GM21360 (cell line): ENCODE measurements at regions not wholly inside any gene's neighbourhood (a gene's known extent, or its start where the extent isn't known, plus 50 kb on each side); places are given as distances from the start of the nearest gene placed in this dataset.
"Not testable (repeated sequence)": the region's sequence is repeated elsewhere in the genome, so short reads cannot be mapped to it uniquely, and the experiment has no call there.

Source experiments
- ATAC-seq: cut with Tn5 transposase; IDR thresholded peaks from one replicate; pipeline ENCODE4 v1.9.1; 2021; ENCODE audit warnings: mild to moderate bottlenecking, moderate library complexity; ENCODE audit not compliant: unreplicated experiment

GRCh38 chr12:105455261-105455660 is 124.8 kb downstream of the C12orf75 start:
- ATAC-seq: no peak

- no peak for ATAC-seq
Observed at GRCh38 chr12:105457026-105457425, 126.5 kb downstream of the C12orf75 start.

GRCh38 chr12:105459760-105460330 is 129.4 kb downstream of the C12orf75 start:
- ATAC-seq: no peak

GRCh38 chr12:105461271-105461943 is 130.9 kb downstream of the C12orf75 start:
- no peak for ATAC-seq

- no peak for ATAC-seq
Observed at GRCh38 chr12:105461944-105462762, 131.7 kb downstream of the C12orf75 start.

GRCh38 chr12:105462831-105463230 is 132.3 kb downstream of the C12orf75 start:
- ATAC-seq: no peak

GRCh38 chr12:105464406-105464805 is 133.9 kb downstream of the C12orf75 start:
- no peak for ATAC-seq

GRCh38 chr12:105466231-105466900 is 135.9 kb downstream of the C12orf75 start:
- no peak for ATAC-seq

GRCh38 chr12:105466901-105467598 is 136.6 kb downstream of the C12orf75 start:
- ATAC-seq: no peak

GRCh38 chr12:105467710-105468366 is 137.3 kb downstream of the C12orf75 start:
- ATAC-seq: no peak

GRCh38 chr12:105468464-105468863 is 138.0 kb downstream of the C12orf75 start:
- ATAC-seq: no peak

- no peak for ATAC-seq
Observed at GRCh38 chr12:105469211-105469610, 138.7 kb downstream of the C12orf75 start.

GRCh38 chr12:105469701-105470100 is 139.2 kb downstream of the C12orf75 start:
- ATAC-seq: no peak

- ATAC-seq: no peak
Observed at GRCh38 chr12:105470102-105470501, 139.6 kb downstream of the C12orf75 start.

GRCh38 chr12:105470601-105471000 is 140.1 kb downstream of the C12orf75 start:
- no peak for ATAC-seq

- no peak for ATAC-seq
Observed at GRCh38 chr12:105474672-105475071, 144.2 kb downstream of the C12orf75 start.

GRCh38 chr12:105476616-105477015 is 146.1 kb downstream of the C12orf75 start:
- ATAC-seq: no peak

GRCh38 chr12:105477873-105478272 is 147.4 kb downstream of the C12orf75 start:
- ATAC-seq: no peak

GRCh38 chr12:105478788-105479187 is 148.3 kb downstream of the C12orf75 start:
- ATAC-seq: not testable (repeated sequence)

GRCh38 chr12:105479710-105480109 is 149.2 kb downstream of the C12orf75 start:
- no peak for ATAC-seq
